ENCODE measurements at regions not wholly inside any gene's neighbourhood (a gene's known extent, or its start where the extent isn't known, plus 50 kb on each side); places are given as distances from the start of the nearest gene placed in this dataset.

GRCh38 chr6:6840831-6841291, 252.3 kb downstream of the LY86 start:
- peak; percentile 65 for DNase-seq (ENCODE audit: low spot score)

- no peak for DNase-seq (ENCODE audit: low spot score)
Observed at GRCh38 chr6:6841571-6841970, 253.1 kb downstream of the LY86 start.

DNA sequence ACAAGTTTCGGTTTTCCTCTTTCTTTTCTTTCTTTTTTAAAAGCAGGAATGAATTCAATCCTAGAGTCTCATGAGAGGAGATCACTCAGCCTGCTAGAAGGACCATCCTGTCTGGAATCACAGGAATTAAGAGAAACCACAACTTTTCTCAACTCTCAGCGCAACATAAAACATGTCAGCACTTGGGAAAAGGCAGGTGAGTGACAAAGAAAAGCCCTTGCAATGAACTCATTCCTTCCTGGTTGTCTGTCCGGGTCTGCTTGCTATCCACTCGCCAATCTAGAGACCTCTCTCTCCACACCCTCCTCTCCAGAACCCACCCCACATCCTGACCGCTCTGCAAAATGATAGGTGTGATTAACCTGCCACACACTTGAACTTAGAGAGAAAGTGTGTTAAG, 253.8 kb downstream of the LY86 start:
- DNase-seq (ENCODE audit: low spot score) = no peak

- no peak for DNase-seq (ENCODE audit: low spot score)
Observed at GRCh38 chr6:6843057-6843627, 254.6 kb downstream of the LY86 start.

GRCh38 chr6:6843777-6844176, 255.3 kb downstream of the LY86 start:
- DNase-seq (ENCODE audit: low spot score) = no peak

GRCh38 chr6:6844530-6844929, 256.0 kb downstream of the LY86 start:
- DNase-seq (ENCODE audit: low spot score) = no peak

DNA sequence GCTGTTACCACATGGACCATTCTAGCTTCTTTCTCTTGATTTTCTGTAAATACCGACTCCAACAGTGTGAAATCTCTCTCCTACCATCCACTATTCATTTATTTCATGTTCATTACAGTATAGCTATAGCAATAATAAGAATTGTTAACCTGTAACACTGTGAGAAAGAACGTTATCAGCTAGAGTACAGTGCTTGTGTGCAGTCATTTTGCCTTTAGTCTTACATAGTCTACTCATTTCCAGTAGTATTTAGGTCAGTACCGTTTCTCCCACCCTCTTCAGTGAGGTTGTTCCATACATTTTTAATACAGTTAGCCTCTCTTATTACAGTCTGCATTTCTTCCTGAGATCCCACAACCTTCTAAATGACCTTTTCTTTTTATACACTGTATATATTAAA, 257.1 kb downstream of the LY86 start:
- no peak for DNase-seq (ENCODE audit: low spot score)

- no peak for DNase-seq (ENCODE audit: low spot score)
Observed at GRCh38 chr6:6847591-6847990, 259.1 kb downstream of the LY86 start.

DNA sequence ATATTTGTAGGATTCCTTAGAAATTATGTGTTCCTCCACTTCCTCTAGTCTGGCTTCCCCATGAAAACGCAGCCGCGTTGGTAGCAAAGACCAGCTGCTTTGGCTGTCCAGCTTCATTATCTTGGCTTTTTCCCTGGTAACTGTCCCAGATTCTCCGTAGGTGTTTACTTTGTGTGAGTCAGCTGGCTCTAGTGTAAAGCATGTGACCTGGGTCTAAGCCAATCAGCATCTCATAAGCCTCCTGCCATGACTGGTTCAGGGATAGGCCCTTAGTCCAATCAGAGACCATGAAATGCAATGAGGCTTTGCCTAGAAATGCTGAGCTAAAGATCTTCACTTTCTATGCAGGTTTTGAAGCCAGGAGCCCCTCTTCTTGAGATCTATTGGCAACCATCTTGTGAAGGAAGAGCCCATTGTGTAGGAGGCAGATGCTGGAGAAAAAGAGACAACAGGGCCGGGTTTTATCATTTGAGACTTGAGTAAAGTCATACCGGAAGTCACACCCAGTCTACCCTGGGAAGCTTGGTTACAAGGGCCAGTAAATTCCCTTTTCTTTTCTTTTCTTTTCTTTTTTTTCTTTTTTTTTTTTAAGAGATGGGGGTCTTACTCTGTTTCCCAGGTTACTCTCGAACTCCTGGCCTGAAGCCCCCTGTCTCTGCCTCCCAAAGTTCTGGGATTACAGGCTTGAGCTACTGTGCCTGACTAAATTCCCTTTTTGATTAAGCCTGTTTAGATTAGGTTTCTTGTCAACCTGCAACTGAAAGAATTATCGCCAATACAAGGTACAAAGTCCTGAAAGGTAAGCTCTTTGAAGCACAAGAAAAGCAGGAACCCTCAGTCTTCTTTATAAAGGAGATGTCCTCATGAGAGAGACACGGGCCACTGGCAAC, 256.5 kb upstream of the RREB1 start:
- peak; percentile 41 for DNase-seq (ENCODE audit: low spot score)

DNA sequence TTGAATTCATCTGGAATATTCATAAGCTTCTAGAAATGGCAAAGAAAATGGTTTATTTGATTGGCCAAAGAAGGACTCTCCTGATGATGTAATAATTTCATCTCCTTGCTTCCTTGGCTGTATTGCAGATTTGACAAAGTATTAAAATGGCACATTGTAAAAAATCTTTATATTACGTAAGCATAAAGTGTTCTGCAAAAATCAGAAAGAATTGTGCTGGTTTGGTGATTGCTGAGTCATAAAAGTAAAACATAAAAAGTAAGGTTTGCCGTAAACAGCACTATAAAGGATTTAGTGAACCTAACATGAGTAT, 255.9 kb upstream of the RREB1 start:
- DNase-seq (ENCODE audit: low spot score) = no peak

DNA sequence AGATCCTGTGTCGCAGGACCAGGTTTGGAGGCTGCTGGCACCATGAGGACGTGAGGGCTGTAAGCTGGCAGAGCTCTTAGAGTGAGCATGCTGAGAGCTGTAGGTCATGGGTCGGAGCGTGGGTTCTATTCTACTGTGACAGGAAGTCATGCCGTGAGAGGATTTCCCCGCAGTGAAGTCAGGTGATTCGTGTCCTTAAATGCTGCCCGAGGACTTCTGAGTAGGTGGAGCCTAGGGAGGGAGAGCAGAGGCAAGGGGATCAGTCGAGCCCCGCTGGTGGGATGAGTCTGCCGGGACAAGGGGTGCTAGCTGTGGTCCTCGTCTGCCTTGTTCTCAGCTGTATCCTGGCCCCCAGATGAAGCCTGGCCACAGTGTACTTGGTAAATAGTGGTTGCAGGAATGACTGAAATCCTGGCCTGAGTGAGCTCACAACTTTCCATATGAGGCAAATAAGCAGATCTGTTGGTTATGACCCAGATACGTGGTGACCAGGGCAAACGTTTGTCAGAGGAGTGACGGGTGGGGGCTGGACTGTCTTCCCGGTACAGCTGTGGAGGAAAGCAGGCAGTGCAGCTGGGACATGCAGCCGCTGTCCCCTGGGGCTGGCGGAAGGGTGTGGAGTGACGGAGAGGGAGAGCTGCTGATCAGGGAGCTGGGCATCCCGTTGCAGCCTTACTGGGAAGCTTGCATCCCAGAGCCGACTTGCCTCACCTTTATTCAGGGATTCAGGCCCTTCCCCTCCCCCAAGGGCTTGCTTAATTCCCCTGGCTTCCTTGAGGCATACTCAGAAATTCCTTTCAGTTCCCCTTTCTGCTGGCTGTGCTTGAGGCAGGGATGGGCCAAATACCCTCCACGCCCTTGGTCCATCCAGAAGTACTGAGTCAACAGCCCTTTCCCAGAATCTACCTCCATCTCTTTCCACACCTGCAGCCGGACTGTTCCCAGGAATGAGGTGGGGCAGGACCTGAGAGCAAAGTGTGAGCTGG, 250.9 kb upstream of the RREB1 start:
- DNase-seq (ENCODE audit: low spot score) = peak; percentile 62

DNA sequence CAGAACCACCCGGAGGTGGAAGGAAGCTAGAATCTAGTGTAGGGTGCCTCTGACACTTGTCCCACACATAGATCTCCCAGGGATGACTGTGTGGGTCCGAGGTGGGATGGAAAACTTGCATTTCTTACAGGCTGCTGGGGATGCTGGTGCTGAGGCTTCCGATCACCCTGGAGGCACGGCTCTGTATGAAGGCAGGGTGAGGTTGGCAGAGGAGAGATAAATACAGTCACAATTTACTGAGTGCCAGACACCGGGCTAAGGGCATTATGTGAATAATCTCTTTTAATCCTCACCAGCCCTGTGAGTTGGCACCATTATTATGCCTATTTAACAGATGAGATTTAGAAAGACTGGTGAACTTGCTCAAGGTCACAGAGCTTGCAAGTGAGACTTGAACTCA, 250.2 kb upstream of the RREB1 start:
- DNase-seq (ENCODE audit: low spot score) = no peak

GRCh38 chr6:6858533-6858982, 249.2 kb upstream of the RREB1 start:
- DNase-seq (ENCODE audit: low spot score) = peak; percentile 66

- no peak for DNase-seq (ENCODE audit: low spot score)
Observed at GRCh38 chr6:6859105-6859504, 248.7 kb upstream of the RREB1 start.

DNA sequence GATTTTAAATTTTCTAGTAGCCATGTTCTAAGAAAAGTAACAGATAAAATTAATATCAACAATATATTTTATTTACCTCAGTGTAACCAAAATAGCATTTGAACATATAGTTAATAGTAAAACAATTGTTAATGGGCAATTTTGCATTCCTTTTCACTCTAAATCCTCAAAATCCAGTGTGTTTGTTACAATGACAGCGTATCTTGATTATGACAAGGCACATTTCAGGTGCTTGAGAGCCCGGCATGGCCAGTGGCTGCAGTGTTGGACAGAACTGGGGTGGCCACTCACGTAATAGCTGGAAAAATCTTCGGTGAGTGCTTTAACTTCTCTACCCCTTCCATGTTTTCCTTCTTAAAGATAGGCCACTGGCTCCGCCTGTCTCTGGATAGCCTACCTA, 248.0 kb upstream of the RREB1 start:
- no peak for DNase-seq (ENCODE audit: low spot score)

DNA sequence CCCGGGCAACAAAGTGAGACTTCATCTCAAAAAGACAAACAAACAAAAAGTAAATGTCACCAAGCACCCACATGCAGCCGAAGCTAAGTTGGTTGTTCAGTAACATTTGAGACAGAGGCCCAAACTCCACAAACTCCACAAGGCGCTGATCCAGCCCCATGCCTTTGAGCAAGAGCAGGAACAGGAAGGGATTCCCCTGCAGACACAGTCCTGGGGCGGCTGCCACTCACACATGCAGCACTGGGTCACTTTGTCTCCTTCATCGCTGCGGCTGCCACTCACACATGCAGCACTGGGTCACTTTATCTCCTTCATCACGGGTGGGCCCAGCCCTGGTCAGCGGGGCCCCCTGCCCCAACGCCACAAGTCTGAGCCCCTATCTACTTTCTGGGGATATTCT, 246.9 kb upstream of the RREB1 start:
- DNase-seq (ENCODE audit: low spot score) = no peak

- no peak for DNase-seq (ENCODE audit: low spot score)
Observed at GRCh38 chr6:6861351-6861894, 246.3 kb upstream of the RREB1 start.

GRCh38 chr6:6861995-6862394, 245.8 kb upstream of the RREB1 start:
- DNase-seq (ENCODE audit: low spot score) = no peak

- no peak for DNase-seq (ENCODE audit: low spot score)
Observed at GRCh38 chr6:6863970-6864639, 243.7 kb upstream of the RREB1 start.

GRCh38 chr6:6865611-6866010, 242.2 kb upstream of the RREB1 start:
- DNase-seq (ENCODE audit: low spot score) = no peak

- no peak for DNase-seq (ENCODE audit: low spot score)
Observed at GRCh38 chr6:6866656-6867403, 240.9 kb upstream of the RREB1 start.
